SK-N-MC (cell line): ENCODE measurements at regions not wholly inside any gene's neighbourhood (a gene's known extent, or its start where the extent isn't known, plus 50 kb on each side); places are given as distances from the start of the nearest gene placed in this dataset.

ENCODE experiments used
- EZH2 ChIP-seq: fragments of 200-600 bp; sonication (generic); IDR thresholded peaks from one replicate; pipeline ENCODE4 v1.6.1; 2017; ENCODE audit warnings: antibody characterized with exemption
- POLR2AphosphoS5 ChIP-seq: IDR thresholded peaks from 2 replicates; pipeline ENCODE4 v1.6.1; 2012; ENCODE audit warnings: mild to moderate bottlenecking, low read depth, low read length, borderline replicate concordance

DNA sequence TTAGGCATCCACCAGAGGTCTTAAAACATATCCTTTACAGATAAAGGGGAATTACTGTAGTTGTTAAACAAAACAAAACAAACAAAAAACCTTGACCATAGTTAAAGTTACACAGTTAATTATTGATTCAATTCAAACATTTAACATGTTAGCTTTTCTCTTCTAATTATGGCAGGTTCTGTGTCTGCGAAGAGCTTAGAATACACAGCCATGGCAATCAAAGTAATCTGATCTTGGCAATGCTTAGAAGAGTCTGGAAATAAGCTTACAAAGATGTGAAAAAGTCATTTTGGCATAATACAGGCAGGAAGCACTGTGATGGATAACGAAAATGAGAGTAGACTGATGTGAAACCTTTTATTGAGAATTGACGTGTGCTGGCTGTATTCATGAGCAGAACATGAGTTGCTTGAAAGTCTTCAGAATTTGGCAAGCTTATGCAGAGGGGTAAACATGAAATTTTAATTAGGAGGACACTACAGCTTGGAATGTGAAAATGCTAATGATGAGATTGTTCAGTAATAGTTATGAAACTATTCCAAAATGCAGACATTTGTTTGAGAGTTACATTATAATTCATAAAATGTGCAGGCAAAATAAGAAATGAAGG lies 629.6 kb downstream of the FSCB start:
- no peak for TF ChIP-seq EZH2
- no peak for TF ChIP-seq POLR2AphosphoS5
